SK-MEL-5 (cell line): ENCODE measurements at regions not wholly inside any gene's neighbourhood (a gene's known extent, or its start where the extent isn't known, plus 50 kb on each side); places are given as distances from the start of the nearest gene placed in this dataset.
A peak's percentile ranks its signal among the peaks of the same experiment; 100 is the strongest.

ENCODE experiments used
- DNase-seq: peaks from one replicate; pipeline ENCODE4 v3.0.0-alpha.2; 2016; ENCODE audit warnings: low read depth, low spot score
- in situ Hi-C: cut with HindIII; loops from 2 replicates; pipeline ENCODE4 v1.10.0; 2016; ENCODE audit warnings: low sequenced_read_pairs, high pct_unique_total_duplicates, low pct_unique_long_range_greater_than_20kb

DNA sequence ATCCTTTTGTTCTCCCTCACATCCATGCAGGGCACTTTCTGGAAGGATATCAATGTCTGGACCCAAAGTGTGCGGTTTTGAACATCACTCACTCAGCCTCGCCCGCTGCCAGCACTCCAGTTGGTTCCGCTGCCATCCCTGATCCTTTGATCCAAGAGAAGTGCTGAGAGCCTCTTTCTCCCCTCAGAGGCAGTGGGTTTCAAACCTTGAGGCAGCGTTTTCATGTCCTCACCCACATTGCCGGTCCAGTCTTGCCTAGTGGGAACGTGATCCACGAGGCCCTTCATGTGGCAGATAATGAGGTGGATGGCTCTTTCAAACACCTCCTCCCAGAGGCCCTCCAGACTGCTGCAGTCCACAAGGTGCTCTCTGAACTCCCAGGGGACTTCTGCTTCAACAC, 122.2 kb downstream of the ACTL8 start:
- in situ Hi-C loops, result no loop called here

DNA sequence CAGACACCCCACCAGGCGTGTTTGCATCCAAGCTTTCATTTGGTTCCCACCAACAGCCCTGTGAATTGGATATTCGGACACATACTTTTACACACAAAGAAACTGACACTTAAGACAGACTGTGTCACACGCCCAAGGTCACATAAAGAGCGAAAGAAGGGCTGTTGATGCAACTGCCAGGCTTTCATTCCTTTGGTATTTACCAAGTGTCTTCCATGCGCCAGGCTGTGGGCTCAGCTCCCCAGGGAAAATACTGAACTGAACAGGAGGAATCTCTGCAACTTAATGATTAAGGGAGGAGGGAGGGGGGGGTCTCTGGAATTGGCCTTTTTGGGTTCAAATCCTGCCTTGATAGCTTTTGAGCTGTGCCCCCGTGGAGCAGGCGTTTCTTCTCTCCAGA, 122.8 kb downstream of the ACTL8 start:
- DNase-seq, result no peak
- in situ Hi-C loops, result no loop called here

More for the DNA sequence above, 122.2 kb downstream of the ACTL8 start:
- DNase-seq, result no peak

DNA sequence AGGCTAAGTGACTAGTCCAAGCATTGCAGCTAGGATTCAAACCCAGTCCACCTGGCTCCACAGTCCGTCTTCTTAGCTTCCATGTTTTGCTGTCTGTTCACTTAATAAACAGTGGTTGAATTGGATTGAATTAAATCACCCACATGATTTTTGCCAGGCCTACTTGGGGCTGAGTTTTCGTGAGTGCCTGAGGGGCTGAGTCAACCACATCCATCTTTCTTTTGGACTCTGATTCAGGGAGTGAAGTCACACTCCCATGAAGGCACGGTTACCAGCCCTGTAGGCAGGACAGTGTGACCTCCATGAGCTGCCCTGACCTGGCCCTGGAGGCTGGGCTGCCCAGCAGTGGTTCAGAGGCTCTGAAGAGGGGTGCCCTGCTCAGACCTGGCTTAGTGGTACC, 123.7 kb downstream of the ACTL8 start:
- no peak for DNase-seq
- in situ Hi-C loops, result no loop called here

DNA sequence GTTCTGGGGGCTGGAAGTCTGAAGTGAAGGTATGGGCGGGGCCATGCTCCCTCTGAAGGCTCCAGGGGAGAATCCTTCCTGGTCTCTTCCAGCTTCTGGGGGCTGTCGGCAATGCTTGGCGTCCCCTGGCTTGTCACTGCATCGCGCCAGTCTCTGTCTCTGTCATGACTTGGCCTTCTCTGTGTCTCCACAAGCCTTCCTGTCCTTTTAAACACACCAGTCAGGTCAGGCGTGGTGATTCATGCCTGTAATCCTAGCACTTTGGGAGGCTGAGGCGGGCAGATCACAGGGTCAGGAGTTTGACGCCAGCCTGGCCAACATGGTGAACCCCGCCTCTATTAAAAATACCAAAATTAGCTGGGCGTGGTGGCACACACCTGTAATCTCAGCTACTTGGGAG, 125.3 kb downstream of the ACTL8 start:
- DNase-seq, result no peak
- in situ Hi-C loops, result no loop called here

DNA sequence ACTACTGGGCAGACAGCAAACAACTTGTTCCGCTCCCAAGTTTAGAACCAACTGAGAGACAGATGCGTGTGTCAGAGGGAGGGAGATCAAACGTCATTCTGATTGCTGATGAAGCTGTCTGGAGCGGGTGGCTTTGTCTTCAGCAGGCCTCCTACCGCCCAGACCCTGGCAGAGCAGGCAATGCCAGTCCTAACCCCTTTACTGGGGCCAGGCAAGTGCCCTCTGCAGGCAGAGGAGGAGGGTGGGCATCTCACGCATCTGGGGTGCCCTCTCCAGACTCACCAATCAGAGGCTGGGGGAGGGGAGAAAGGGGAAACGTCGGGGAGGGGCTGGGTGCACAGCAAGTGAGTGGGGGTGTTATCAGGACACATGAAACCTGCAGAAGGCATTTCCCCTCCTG, 126.6 kb downstream of the ACTL8 start:
- peak; percentile 56 for DNase-seq
- in situ Hi-C loops, result no loop called here

DNA sequence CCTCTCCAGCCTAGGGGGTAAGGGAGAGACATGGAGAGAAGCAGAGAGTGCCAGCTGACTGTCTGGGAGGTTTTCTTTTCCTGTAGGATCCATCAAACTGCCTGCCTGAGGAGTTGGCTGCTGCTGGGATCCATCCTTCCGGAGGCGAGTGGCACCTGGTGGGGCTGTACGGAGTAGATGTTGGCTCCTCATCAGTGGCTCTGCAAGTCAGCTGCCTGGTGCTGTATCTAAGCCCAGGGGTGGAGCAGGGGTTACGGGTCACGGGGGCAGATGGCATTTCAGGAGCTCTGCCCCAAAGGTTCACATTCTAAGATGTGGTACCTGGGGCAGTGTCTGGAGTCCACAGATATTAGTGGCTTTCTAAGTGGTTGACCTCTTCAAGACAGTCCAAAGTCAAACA, 128.0 kb downstream of the ACTL8 start:
- DNase-seq, result no peak
- in situ Hi-C loops, result no loop called here

DNA sequence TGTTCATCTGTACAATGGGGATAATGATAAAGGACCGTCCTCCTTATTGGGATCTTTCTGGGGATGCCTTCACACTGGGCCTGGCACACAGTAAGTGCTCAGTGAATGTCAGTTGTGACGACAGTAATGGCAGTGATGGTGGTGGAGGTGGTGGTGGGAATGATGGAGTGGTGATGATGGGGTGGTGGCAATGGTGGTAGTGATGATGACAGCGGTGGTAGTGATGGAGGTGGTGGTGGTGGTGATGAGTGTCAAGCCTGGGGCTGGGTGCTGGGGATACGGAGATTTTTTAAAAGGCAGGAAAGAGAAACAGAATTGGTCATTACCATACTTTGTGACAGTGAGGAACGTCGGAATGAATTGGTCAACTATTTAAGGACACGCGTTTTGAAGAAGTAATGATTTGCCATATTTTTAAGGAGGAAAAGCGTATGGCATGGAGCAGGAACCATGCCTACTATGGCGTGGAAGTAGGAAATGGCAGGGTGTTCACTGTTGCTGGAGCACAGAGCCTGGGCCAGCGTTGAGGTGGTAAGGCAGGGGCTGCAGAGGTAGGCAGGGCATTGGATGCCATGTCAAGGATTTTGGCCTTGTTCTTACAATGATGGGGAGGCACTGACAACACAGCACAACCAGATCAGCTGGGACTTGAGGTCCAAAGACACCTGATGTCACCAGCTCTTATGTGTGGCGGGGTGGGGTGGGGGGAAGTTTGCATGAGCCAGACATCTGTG, 128.7 kb downstream of the ACTL8 start:
- in situ Hi-C loops, result no loop called here
- DNase-seq, result no peak

DNA sequence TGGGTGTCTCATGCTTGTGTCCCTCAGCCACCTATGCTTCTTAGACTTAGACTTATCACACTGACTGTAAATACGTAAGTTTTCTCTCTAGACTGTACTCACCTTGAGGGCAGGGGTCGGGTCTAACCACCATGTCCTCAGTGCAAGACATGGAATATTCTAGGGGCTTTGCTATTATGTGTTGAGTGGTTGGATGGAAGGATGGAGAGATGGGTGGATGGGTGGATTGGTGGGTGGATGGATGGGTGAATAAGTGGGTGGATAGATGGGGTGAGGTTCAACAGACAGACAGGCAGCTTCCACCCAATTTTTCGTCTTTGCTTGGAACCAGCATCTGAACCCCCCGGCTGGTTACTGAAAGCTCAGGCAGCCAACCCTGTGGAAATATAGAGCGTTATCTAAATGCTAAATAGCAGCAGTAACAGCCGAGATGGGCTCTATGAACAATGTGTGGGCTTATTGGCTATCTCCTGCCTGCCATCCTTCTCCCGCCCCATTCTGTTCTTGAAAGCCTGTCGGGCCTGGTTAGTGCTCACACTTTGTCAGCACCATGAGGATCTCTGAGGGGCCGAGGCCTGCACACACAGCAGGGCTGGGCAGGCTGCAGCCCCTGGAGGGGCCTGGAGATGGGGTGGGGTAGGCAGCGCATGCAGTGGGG, 130.7 kb downstream of the ACTL8 start:
- DNase-seq, result no peak
- in situ Hi-C loops, result no loop called here

DNA sequence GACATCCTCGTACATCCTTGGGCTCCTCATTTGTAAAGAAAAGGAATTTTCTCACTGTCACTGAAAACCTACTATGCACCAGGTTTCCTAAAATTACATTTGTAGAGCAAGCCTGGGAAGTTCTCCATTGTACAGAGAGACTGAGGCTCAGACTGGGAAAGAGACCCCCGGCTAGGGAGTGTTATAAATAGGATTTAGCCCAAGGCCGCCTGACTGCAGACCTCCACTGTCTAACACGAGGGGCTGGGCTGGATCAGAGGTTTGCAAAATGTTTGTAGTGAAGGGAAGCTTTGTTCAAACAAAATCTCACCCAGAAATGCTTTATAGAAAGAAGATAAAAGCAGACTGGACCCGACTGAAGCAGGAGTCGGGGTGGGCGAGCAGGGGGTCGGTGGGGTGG, 131.3 kb downstream of the ACTL8 start:
- DNase-seq, result no peak
- in situ Hi-C loops, result no loop called here

DNA sequence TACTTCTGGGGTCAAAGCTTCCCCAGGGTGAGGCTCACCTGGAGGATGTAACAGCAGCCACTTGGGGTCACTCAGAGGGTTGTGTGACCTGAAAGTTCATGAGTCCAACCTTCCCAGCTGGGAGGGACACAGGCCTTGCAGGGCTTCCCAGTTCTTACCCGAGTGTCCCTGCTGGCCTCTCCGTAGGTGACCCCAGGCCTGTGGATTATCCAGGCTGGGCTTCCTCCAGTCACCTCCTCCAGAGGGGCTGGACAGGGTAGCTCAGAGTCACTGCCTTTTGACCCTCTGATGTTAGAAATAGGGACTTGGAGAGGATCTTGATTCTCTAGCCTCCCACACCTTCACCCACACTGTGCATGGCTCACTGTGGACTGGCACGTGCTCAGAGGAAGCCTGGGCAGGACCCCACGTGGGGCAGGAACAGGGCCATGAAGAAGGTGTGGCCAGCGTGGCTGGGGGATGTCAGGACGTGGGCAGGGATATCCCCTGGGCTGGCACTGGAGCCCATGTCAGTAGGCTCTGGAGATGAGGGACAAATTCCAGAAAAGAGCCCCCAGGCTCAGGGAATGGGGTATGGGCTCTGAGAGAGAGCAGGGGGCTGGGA, 131.8 kb downstream of the ACTL8 start:
- DNase-seq, result no peak
- in situ Hi-C loops, result no loop called here

DNA sequence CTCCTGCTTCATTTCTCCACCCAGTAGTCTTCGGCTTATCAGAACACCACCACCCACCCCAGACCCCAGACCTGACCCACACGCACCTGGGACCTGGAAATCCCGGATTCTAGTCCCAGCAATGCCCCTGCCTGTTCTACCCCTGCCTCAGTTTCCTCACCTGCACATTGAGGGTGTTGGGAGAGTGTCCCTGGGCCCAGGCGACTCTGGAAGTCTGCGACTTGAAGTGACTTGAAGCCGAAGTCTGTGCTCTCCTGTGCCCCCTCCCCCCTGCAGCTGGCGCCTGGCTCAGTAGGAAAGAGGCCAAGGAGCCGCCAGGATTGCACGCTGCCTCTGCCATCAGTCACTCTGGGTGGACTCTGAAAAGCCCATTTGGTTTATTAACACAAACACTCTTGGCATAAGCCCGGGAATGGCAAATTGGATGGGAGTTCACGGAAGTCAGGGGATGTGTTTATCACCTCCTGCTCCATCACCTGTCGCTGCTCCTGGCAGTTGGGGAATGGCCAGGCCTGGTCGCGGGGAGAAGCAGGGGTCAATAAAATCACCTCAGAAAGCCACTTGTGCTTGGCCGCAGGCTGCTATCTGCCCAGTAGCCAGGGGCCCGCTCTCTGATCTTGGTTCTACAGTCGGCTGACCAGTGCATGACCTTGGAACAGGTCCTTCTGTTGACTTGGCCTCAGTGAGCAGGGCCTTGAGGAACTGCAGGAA, 132.7 kb downstream of the ACTL8 start:
- in situ Hi-C loops, result no loop called here
- no peak for DNase-seq

DNA sequence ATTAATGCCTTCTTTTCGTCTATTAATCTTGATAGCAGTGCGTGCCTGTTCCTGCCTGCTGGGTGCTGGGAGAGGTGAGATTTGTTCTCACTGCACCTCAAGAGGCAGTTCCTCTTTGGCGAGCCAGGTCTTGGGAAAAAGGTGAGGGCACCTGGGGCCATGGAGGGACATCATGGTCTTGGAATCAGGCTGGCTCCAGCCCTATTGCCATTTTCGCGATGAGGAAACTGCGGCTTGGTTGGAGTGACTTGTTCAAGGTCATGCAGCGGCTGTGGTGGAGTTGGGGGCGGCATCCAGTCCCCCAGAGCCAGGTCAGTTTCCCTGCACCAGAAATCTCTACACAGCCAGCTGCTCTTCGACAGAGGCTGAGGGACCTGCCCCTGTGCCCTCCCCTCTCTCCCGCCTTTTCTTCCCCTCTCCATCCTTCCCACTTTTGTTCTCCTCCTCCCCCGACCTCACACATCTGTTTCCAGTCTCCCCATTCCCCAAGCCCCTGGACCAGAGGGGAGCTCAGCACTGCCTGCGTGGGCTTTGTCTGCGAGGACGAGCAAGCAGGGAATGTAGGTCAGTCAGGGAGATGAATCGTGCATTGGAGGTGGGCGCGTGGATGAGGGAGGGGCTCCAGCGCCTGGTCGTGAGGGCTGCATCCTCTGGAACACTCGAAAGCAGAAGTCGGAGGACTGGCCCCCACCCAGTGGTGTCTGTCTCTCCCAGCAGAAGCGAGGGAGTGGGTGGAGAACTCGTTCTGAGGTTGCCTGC, 135.1 kb downstream of the ACTL8 start:
- DNase-seq, result no peak
- in situ Hi-C loops, result no loop called here

DNA sequence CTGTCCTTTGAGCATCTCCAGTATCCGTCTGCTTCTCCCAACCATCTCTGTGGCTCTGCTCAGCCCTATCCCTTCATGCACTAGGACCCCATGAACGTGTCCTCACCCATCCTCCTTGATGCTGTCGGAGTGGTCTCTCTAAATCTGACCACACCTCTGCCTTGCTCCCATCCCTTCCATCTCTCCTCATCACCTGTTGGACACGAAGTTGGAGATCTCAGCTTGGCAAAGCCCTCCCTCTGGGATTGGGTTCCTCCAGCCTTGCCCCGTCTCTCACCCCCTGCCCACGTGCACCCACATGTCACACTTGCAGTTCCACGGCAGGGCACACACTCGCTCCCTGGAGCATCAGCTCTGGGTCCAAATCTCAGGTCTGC, 135.7 kb downstream of the ACTL8 start:
- DNase-seq, result no peak
- in situ Hi-C loops, result no loop called here

DNA sequence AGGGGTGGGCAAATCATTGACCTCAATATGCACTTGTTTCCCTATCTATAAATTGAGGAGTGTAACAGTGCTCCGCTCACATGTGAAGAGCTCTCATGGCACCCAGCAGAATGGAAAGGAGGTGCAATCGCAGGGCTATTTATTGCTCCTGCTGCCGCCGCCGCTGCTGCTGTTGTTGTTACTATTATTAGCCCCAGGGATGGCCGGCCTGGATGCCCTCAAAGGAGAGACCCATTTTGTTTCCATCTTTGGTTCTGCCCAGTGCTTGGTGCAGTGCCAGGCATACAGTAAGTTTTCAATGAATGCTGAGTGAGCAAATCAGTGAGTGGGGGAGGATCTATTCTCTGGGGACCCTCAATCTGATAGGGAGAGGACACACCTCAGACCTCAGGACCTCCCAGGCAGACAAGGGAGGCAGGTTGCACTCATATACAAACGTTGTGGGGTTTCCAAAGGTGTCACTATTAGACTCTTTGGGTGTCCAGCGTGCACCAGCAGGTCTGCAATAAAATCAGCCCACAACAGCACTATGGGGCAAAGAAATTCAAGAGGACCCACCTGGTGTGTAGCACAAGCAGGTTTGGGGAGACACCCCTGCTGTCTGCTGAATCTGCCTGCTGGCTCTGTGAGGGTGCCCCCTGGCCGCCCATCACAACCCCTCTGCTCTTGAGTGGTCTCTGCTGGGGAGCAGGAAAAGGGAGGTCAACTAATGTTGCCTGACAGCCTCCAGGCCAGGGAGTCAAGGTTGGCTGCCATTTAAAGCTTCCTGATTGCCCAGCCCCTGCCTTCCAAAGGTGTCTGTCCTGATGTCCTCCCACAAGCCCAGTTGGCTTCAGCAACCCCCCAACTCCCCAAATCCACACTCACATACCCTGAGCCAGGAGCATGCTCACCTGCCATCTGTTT, 136.3 kb downstream of the ACTL8 start:
- in situ Hi-C loops, result no loop called here

DNA sequence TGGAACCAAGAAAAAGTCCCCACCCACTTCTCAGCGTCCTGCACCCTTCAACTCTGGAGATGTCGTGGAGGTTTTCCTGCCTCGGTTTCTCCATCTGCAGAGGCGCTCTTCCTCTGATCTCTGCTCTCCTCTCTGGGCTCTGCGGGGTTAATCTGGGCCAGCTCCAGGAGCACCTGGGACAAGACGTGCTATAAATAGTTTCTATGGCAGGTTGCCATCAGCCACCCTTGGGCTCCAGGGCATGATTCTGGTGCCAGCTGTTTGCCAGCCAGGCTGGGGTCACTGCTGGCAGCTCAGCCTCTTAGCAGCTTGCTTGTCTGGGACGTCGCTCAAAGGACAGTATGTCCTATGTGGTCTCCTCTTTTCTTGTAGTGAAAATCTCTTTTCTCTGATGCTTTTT, 137.1 kb downstream of the ACTL8 start:
- no peak for DNase-seq
- in situ Hi-C loops, result no loop called here

More for the DNA sequence above, 136.3 kb downstream of the ACTL8 start:
- DNase-seq, result no peak

DNA sequence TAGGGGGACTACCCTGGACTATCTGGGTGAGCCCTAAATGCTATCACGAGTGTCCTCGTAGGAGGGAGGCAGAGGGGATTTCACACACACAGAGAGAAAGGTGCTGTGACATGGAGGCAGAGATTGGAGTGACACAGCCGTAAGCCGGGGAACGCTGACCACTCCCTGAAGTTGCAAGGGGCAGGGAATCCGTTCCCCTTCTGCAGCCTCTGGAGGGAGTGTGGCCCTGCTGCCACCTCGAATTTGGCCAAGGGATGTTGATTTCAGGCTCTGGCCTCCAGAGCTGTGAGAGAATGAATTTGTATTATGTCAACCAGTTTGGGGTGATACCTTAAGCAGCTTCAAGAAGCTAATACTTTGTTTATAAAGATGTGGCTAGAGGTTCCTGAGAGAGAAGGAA, 137.7 kb downstream of the ACTL8 start:
- in situ Hi-C loops, result no loop called here
- no peak for DNase-seq
